GM23338 (cell line): ENCODE measurements at regions not wholly inside any gene's neighbourhood (a gene's known extent, or its start where the extent isn't known, plus 50 kb on each side); places are given as distances from the start of the nearest gene placed in this dataset.

Experiments
- ATAC-seq: fragments of 200-7000 bp; cut with Tn5 transposase; 3 replicates; pipeline ENCODE4 v1.9.1; 2020
- DNase-seq: peaks from one replicate; pipeline ENCODE4 v3.0.0-alpha.2; 2015; ENCODE audit warnings: low spot score
- H2AFZ ChIP-seq: fragments of 200-600 bp; sonication (generic); 2 replicates; pipeline ENCODE4 v1.8.0; 2016; ENCODE audit warnings: antibody characterized with exemption, mild to moderate bottlenecking, moderate library complexity
- H3F3A ChIP-seq: fragments of 200-600 bp; sonication (generic); replicated peaks from 2 replicates; pipeline ENCODE4 v1.8.0; 2017; ENCODE audit warnings: antibody characterized with exemption, mixed run types, low read depth
- H3K27ac ChIP-seq: fragments of 200-600 bp; sonication (generic); 2 replicates; pipeline ENCODE4 v1.6.1; 2016; ENCODE audit warnings: low read depth
- H3K27me3 ChIP-seq: fragments of 200-600 bp; sonication (generic); 2 replicates; pipeline ENCODE4 v1.8.0; 2016; ENCODE audit warnings: mild to moderate bottlenecking, mixed run types, moderate library complexity; ENCODE audit not compliant: insufficient read depth
- H3K36me3 ChIP-seq: fragments of 200-600 bp; sonication (generic); 2 replicates; pipeline ENCODE4 v1.8.0; 2016; ENCODE audit warnings: mild to moderate bottlenecking; ENCODE audit not compliant: insufficient read depth
- H3K4me1 ChIP-seq: fragments of 200-600 bp; sonication (generic); 2 replicates; pipeline ENCODE4 v1.8.0; 2016; ENCODE audit warnings: mild to moderate bottlenecking, moderate library complexity; ENCODE audit not compliant: insufficient read depth
- H3K4me2 ChIP-seq: fragments of 200-600 bp; sonication (generic); 2 replicates; pipeline ENCODE4 v1.7.1; 2017; ENCODE audit warnings: mixed run types
- H3K4me3 ChIP-seq: fragments of 200-600 bp; sonication (generic); 2 replicates; pipeline ENCODE4 v1.6.1; 2016; ENCODE audit warnings: mixed run types
- H3K79me2 ChIP-seq: fragments of 200-600 bp; sonication (generic); replicated peaks from 2 replicates; pipeline ENCODE4 v1.8.0; 2017; ENCODE audit warnings: mild to moderate bottlenecking; ENCODE audit not compliant: insufficient read depth
- H3K9me2 ChIP-seq: fragments of 200-600 bp; sonication (generic); 2 replicates; pipeline ENCODE4 v1.8.0; 2017; ENCODE audit not compliant: insufficient read depth
- H4K20me1 ChIP-seq: fragments of 200-600 bp; sonication (generic); replicated peaks from 2 replicates; pipeline ENCODE4 v1.8.0; 2017; ENCODE audit warnings: mild to moderate bottlenecking; ENCODE audit not compliant: insufficient read depth
- H3K27ac Mint-ChIP-seq: 2 replicates; pipeline ENCODE4 v1.8.0; 2020; ENCODE audit warnings: inconsistent platforms, mild to moderate bottlenecking, moderate library complexity, mixed read lengths
- H3K27me3 Mint-ChIP-seq: 3 replicates; pipeline ENCODE4 v1.8.0; 2022; ENCODE audit warnings: low read depth, mild to moderate bottlenecking, moderate library complexity, mixed read lengths, inconsistent platforms; ENCODE audit not compliant: insufficient read depth, poor library complexity
- H3K36me3 Mint-ChIP-seq: 3 replicates; pipeline ENCODE4 v1.8.0; 2021; ENCODE audit warnings: low read depth, mild to moderate bottlenecking, inconsistent platforms, moderate library complexity, mixed read lengths
- H3K4me1 Mint-ChIP-seq: 3 replicates; pipeline ENCODE4 v1.8.0; 2020; ENCODE audit warnings: mild to moderate bottlenecking, inconsistent platforms, mixed read lengths
- H3K4me3 Mint-ChIP-seq: 3 replicates; pipeline ENCODE4 v1.8.0; 2021; ENCODE audit warnings: moderate library complexity, mild to moderate bottlenecking, inconsistent platforms, mixed read lengths
- H3K9me3 Mint-ChIP-seq: 3 replicates; pipeline ENCODE4 v1.8.0; 2020; ENCODE audit warnings: moderate library complexity, mild to moderate bottlenecking, inconsistent platforms, mixed read lengths
- CREB1 ChIP-seq: fragments of 250-450 bp; sonication (Bioruptor Pico); IDR thresholded peaks from 2 replicates; pipeline ENCODE4 v1.5.0; 2020; ENCODE audit warnings: low read depth, mild to moderate bottlenecking, moderate library complexity
- CTCF ChIP-seq, 2 experiments: fragments of 200-600 bp in 1 of 2; sonication (generic) in 1 of 2; conservative IDR thresholded peaks; 2 replicates each; pipeline versions ENCODE4 v1.5.1 to v1.6.1; 2016 to 2017; ENCODE audit warnings: antibody characterized with exemption in 2 of 2, low read depth in 2 of 2, mild to moderate bottlenecking in 2 of 2, moderate library complexity in 1 of 2
- ETS1 ChIP-seq: IDR thresholded peaks from 2 replicates; pipeline ENCODE4 v1.6.1; 2016; ENCODE audit warnings: antibody characterized with exemption
- EZH2phosphoT487 ChIP-seq: fragments of 200-600 bp; sonication (generic); IDR thresholded peaks from one replicate; pipeline ENCODE4 v1.8.1; 2018; ENCODE audit warnings: antibody characterized with exemption; ENCODE audit not compliant: unreplicated experiment
- JUNB ChIP-seq: IDR thresholded peaks from one replicate; pipeline ENCODE4 v1.6.1; 2016; ENCODE audit warnings: antibody characterized with exemption; ENCODE audit not compliant: unreplicated experiment
- NANOG ChIP-seq: IDR thresholded peaks from 2 replicates; pipeline ENCODE4 v1.6.1; 2016; ENCODE audit warnings: antibody characterized with exemption, borderline replicate concordance
- STAT1 ChIP-seq: IDR thresholded peaks from one replicate; pipeline ENCODE4 v1.6.1; 2016; ENCODE audit warnings: antibody characterized with exemption; ENCODE audit not compliant: unreplicated experiment
- ZNF331 ChIP-seq: fragments of 250-450 bp; sonication (Bioruptor Pico); IDR thresholded peaks from 2 replicates; pipeline ENCODE4 v1.5.0; 2020; ENCODE audit warnings: low read depth, mild to moderate bottlenecking, moderate library complexity
- ZNF462 ChIP-seq: fragments of 250-450 bp; sonication (Bioruptor Pico); IDR thresholded peaks from 2 replicates; pipeline ENCODE4 v1.5.0; 2020; ENCODE audit warnings: mild to moderate bottlenecking, moderate library complexity

GRCh38 chr7:35477609-35478008 lies 217.3 kb downstream of the HERPUD2 start:
- ATAC-seq = peak; percentile 81

More at GRCh38 chr7:35477609-35478008, 217.3 kb downstream of the HERPUD2 start:
- Histone ChIP-seq H3K4me3 (no peak overlapping the region), H3K79me2 (no peaks in the 10 kb centered on the region), H3K4me2 (no peak overlapping the region), H3K4me1 (no peaks in the 10 kb centered on the region), H3K9me2 (no peaks in the 10 kb centered on the region), H3F3A (no peaks in the 10 kb centered on the region), H2AFZ (peak overlapping the region; percentile 44; the same call in 1 of the 2 replicates), H3K27ac (no peak overlapping the region), H3K36me3 (no peaks in the 10 kb centered on the region), H3K27me3 (no peaks in the 10 kb centered on the region), H4K20me1 (no peaks in the 10 kb centered on the region)
- DNase-seq = peak; percentile 54
- H3K36me3 Mint-ChIP-seq = no peaks in the 10 kb centered on the region
- TF ChIP-seq ETS1 = no peak
- TF ChIP-seq ZNF462 = no peak
- no peak for TF ChIP-seq EZH2phosphoT487
- TF ChIP-seq NANOG = no peak
- TF ChIP-seq JUNB = no peak
- TF ChIP-seq CTCF (conservative IDR thresholded peaks at IDR 0.05; ENCODE audit: low read depth in 2 of 2) = peak; percentile 40 to 50
- TF ChIP-seq CREB1 (CRISPR knock-in tag) = no peak
- no peak for TF ChIP-seq STAT1
- no peak for TF ChIP-seq ZNF331
- H3K4me3 Mint-ChIP-seq = no peak overlapping the region
- no peaks in the 10 kb centered on the region; the same call in 2 of the 3 replicates for H3K9me3 Mint-ChIP-seq
- H3K27ac Mint-ChIP-seq = no peak overlapping the region
- peaks cover 3% of the 10 kb centered on the region for H3K27me3 Mint-ChIP-seq
- peaks cover 4% of the 10 kb centered on the region; the same call in 2 of the 3 replicates for H3K4me1 Mint-ChIP-seq
